ENCODE measurements at regions not wholly inside any gene's neighbourhood (a gene's known extent, or its start where the extent isn't known, plus 50 kb on each side); places are given as distances from the start of the nearest gene placed in this dataset.

DNA sequence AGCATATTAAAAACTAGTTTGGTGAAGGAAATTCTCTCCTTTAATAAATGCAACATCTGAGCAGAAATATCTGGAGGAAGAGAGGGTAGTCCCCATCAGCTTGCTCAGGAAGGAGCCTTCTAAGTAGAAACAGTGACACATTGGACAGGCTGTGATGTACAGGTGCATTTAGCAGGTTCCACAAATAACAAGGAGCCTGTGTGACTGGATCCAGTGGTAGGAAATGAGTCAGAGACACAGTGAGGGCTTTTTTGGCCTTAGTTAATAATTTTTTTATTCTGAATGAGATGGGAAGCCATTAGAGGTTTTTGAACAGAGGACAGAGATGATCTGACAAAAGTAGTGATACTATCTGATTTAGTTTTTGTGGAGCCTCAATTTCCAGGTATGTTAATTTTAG lies 738.9 kb upstream of the PTBP2 start:
- no peak for DNase-seq (ENCODE audit: low read depth)
- TF ChIP-seq, protein P1, sequence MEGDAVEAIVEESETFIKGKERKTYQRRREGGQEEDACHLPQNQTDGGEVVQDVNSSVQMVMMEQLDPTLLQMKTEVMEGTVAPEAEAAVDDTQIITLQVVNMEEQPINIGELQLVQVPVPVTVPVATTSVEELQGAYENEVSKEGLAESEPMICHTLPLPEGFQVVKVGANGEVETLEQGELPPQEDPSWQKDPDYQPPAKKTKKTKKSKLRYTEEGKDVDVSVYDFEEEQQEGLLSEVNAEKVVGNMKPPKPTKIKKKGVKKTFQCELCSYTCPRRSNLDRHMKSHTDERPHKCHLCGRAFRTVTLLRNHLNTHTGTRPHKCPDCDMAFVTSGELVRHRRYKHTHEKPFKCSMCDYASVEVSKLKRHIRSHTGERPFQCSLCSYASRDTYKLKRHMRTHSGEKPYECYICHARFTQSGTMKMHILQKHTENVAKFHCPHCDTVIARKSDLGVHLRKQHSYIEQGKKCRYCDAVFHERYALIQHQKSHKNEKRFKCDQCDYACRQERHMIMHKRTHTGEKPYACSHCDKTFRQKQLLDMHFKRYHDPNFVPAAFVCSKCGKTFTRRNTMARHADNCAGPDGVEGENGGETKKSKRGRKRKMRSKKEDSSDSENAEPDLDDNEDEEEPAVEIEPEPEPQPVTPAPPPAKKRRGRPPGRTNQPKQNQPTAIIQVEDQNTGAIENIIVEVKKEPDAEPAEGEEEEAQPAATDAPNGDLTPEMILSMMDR (IDR thresholded peaks at IDR 0.05; ENCODE audit: insufficient read depth, low read depth, low read length): no peak
- H3K4me3 ChIP-seq (ENCODE audit: low read depth, low read length): no peak overlapping the region

DNA sequence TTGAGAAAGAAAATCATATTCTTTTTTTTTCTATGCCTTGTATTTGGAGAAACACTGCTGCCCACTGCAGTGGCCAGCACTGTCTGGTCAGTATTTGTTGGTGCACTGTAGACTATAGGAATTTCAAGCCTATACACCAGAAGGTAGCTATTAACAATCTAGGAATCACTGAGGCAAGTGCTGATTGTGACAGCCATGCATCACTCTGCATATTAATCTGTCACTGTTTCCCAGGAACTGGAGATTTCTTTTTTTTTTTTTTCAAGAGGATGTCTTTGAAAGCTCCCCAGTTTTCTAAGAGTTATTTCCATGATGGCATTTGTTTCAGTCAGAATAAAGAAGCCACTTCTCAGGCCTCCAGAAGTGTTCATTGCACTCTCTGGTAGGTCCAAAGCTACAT lies 737.8 kb upstream of the PTBP2 start:
- H3K4me3 ChIP-seq (ENCODE audit: low read depth, low read length): no peak overlapping the region
- TF ChIP-seq, protein P1 (IDR thresholded peaks at IDR 0.05; ENCODE audit: insufficient read depth, low read depth, low read length): no peak
- no peak for DNase-seq (ENCODE audit: low read depth)

DNA sequence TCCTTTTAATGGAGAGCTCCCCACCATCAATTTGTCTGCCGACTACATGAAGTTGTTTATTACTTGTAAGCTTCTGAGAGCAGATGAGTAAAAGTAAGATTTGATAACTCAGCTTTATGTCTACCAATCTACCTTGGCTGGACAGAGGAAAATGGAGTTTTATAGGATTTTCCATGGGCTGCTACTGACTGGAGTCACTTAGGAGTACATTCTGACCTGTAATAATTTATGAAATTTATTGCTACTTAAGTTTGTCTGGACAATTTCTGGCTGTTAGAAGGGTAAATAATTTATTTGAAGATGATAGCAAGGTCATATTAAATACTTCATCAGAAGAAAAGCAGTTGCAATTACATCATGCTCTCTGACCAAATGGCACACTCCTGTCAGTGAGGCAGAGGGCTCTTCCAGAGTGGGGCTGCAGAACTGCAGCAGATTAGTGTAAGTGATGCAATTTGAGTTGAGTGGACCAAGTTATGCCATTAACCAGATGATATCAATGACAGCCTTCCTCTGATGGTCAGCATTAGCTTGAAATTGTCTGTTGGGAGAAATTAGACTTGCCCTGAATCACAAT lies 736.7 kb upstream of the PTBP2 start:
- no peak overlapping the region for H3K4me3 ChIP-seq (ENCODE audit: low read depth, low read length)
- TF ChIP-seq, protein P1 (IDR thresholded peaks at IDR 0.05; ENCODE audit: insufficient read depth, low read depth, low read length): no peak
- no peak for DNase-seq (ENCODE audit: low read depth)

DNA sequence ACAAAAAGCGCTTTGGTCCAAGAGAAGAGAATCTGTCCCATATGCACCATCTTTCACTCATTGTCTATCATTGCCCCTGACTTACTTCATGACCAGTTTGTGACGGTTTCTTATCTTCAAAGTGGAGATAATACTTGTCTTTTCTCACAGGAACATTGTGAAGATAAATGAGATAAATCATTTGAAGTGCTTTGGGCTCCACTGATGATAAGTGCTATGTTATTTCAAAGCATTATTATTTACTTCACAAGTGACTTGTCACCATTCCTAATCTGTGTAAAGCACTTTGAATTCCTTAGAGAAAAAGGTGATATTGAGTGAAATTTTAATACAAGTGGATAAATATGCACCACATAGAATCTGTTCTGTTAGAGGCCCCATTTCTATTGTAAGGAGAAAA lies 731.6 kb upstream of the PTBP2 start:
- TF ChIP-seq, protein P1 (IDR thresholded peaks at IDR 0.05; ENCODE audit: insufficient read depth, low read depth, low read length): no peak
- DNase-seq (ENCODE audit: low read depth): no peak
- H3K4me3 ChIP-seq (ENCODE audit: low read depth, low read length): no peak overlapping the region

DNA sequence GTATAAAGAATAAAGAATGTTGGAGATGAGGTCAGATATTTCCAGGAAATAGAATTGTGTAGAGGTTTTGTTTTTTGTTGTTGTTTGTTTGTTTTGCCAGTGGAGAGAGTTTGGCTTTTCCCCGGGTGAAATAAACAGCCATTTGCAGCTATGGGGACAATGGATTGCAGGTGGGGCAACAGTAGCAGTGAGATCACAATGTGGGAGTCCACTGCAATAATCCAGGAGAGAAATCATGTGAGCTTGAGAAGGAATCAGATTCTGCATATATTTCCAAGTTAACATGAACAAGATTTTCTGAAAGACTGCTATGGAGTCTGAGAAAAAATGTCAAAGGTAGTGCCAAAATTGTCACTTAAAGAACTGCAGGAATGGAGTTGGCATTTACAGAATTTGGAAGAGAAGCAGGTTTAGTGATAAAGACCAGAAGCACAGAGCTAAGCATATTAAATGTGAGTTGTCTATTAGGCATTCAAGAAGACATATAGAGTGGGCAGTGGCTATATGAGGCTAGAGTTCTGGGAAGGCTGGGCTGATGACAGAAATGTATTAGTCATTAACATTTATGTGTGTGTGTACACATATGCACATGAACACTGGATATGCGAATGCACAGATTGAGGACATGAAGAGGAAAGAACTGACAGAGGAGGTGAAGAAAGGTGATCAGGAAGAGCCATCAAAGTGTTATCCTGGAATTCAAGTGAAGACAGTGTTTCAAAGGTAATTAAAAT lies 729.6 kb upstream of the PTBP2 start:
- no peak overlapping the region for H3K4me3 ChIP-seq (ENCODE audit: low read depth, low read length)
- DNase-seq (ENCODE audit: low read depth): no peak
- TF ChIP-seq, protein P1 (IDR thresholded peaks at IDR 0.05; ENCODE audit: insufficient read depth, low read depth, low read length): no peak

DNA sequence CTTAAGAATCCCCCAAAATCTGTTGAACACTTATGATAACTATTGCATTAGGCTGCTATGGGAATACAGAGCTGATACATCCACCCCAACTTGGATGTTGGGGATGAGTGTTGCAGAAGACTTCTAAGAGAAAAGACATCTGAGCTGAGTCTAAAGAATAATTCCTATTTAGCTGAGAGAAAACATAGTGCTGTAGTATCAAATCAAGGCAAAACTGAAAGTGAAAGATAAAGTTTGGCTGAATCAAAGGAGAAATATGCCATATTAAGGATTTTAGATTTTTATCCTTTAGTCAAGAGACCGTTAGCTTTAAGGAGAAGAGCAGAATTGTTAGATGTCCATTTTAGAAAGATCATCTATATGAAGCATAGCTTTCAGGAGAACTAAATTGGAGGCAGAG lies 726.9 kb upstream of the PTBP2 start:
- DNase-seq (ENCODE audit: low read depth): peak; percentile 2
- TF ChIP-seq, protein P1 (IDR thresholded peaks at IDR 0.05; ENCODE audit: insufficient read depth, low read depth, low read length): no peak
- no peak overlapping the region for H3K4me3 ChIP-seq (ENCODE audit: low read depth, low read length)
